Subcutaneous abdominal adipose tissue (tissue), 5 donors: ENCODE measurements at regions not wholly inside any gene's neighbourhood (a gene's known extent, or its start where the extent isn't known, plus 50 kb on each side); places are given as distances from the start of the nearest gene placed in this dataset.

Source experiments
- H3K27ac ChIP-seq: one replicate; pipeline ENCODE4 v1.7.0; 2013; ENCODE audit warnings: low read depth, mild to moderate bottlenecking, inconsistent platforms, low read length, moderate library complexity
- H3K27me3 ChIP-seq, 5 donors: one replicate each; pipeline ENCODE4 v1.7.0; 2013; ENCODE audit warnings: low read length in 5 of 5, inconsistent platforms in 1 of 5; ENCODE audit not compliant: control insufficient read depth in 5 of 5, insufficient read depth in 4 of 5
- H3K36me3 ChIP-seq, 5 donors: one replicate each; pipeline ENCODE4 v1.7.0; 2013; ENCODE audit warnings: low read length in 5 of 5; ENCODE audit not compliant: control insufficient read depth in 5 of 5, insufficient read depth in 5 of 5
- H3K4me1 ChIP-seq, 5 donors: one replicate each; pipeline ENCODE4 v1.7.0; 2013; ENCODE audit warnings: low read length in 5 of 5, mild to moderate bottlenecking in 3 of 5, moderate library complexity in 1 of 5; ENCODE audit not compliant: control insufficient read depth in 5 of 5, insufficient read depth in 5 of 5
- H3K4me3 ChIP-seq, 5 donors: one replicate each; pipeline ENCODE4 v1.7.0; 2013; ENCODE audit warnings: low read length in 5 of 5, low read depth in 1 of 5
- H3K9ac ChIP-seq, 5 donors: one replicate each; pipeline ENCODE4 v1.7.0; 2013; ENCODE audit warnings: low read length in 5 of 5, mild to moderate bottlenecking in 4 of 5, moderate library complexity in 3 of 5
- H3K9me3 ChIP-seq, 5 donors: one replicate each; pipeline ENCODE4 v1.7.0; 2013; ENCODE audit warnings: low read length in 5 of 5; ENCODE audit not compliant: control insufficient read depth in 5 of 5
- donor health status: healthy.
- donor health status: healthy.
- donor health status: healthy.
- donor health status: healthy.
- donor health status: healthy.

GRCh38 chr7:25430200-25430931 lies 202.1 kb upstream of the NPVF start:
- no peaks in the 10 kb centered on the region for H3K9me3 ChIP-seq
- peaks cover 0 to 25% (median 21%) of the 10 kb centered on the region in 5 donors for H3K4me1 ChIP-seq
- H3K36me3 ChIP-seq: no peaks in the 10 kb centered on the region
- H3K4me3 ChIP-seq: no peak overlapping the region
- H3K27ac ChIP-seq: peak overlapping the region; percentile 80
- peak overlapping the region in 2 of 5 donors; percentile 6 to 17 for H3K9ac ChIP-seq
- H3K27me3 ChIP-seq: no peaks in the 10 kb centered on the region

GRCh38 chr7:25431956-25432450 lies 203.7 kb upstream of the NPVF start:
- Histone ChIP-seq H3K4me1 (peaks cover 0 to 25% (median 21%) of the 10 kb centered on the region in 5 donors), H3K27me3 (no peaks in the 10 kb centered on the region), H3K9me3 (no peaks in the 10 kb centered on the region), H3K27ac (no peak overlapping the region), H3K36me3 (no peaks in the 10 kb centered on the region), H3K4me3 (no peak overlapping the region), H3K9ac (no peak overlapping the region)

GRCh38 chr7:25432807-25433206 lies 204.5 kb upstream of the NPVF start:
- Histone ChIP-seq H3K27me3 (no peaks in the 10 kb centered on the region), H3K4me3 (no peak overlapping the region), H3K9me3 (no peaks in the 10 kb centered on the region), H3K4me1 (peaks cover 0 to 25% (median 21%) of the 10 kb centered on the region in 5 donors), H3K27ac (no peak overlapping the region), H3K36me3 (no peaks in the 10 kb centered on the region), H3K9ac (no peak overlapping the region)

GRCh38 chr7:25436413-25436812 lies 208.1 kb upstream of the NPVF start:
- no peaks in the 10 kb centered on the region for H3K36me3 ChIP-seq
- no peak overlapping the region for H3K4me3 ChIP-seq
- H3K4me1 ChIP-seq: no peaks in the 10 kb centered on the region
- H3K27ac ChIP-seq: no peak overlapping the region
- no peaks in the 10 kb centered on the region for H3K27me3 ChIP-seq
- peaks cover 0 to 10% (median 4%) of the 10 kb centered on the region in 5 donors for H3K9me3 ChIP-seq
- H3K9ac ChIP-seq: no peak overlapping the region

- Histone ChIP-seq H3K27ac (no peak overlapping the region), H3K4me1 (no peaks in the 10 kb centered on the region), H3K27me3 (no peaks in the 10 kb centered on the region), H3K36me3 (no peaks in the 10 kb centered on the region), H3K9ac (no peak overlapping the region), H3K4me3 (no peak overlapping the region), H3K9me3 (peaks cover 0 to 14% (median 7%) of the 10 kb centered on the region in 5 donors)
These were observed 209.0 kb upstream of the NPVF start for GRCh38 chr7:25437308-25437707.

- H3K36me3 ChIP-seq: no peaks in the 10 kb centered on the region
- no peak overlapping the region for H3K9ac ChIP-seq
- no peaks in the 10 kb centered on the region for H3K4me1 ChIP-seq
- H3K27ac ChIP-seq: no peak overlapping the region
- no peak overlapping the region for H3K4me3 ChIP-seq
- H3K27me3 ChIP-seq: no peaks in the 10 kb centered on the region
- peaks cover 0 to 12% (median 7%) of the 10 kb centered on the region in 5 donors for H3K9me3 ChIP-seq
These were observed 216.7 kb upstream of the NPVF start for GRCh38 chr7:25444991-25445390.

- H3K4me3 ChIP-seq: no peak overlapping the region
- H3K36me3 ChIP-seq: no peaks in the 10 kb centered on the region
- no peaks in the 10 kb centered on the region for H3K27me3 ChIP-seq
- H3K4me1 ChIP-seq: no peaks in the 10 kb centered on the region
- H3K9ac ChIP-seq: no peak overlapping the region
- no peak overlapping the region for H3K27ac ChIP-seq
- peaks cover 0 to 3% (median 0%) of the 10 kb centered on the region in 5 donors for H3K9me3 ChIP-seq
These were observed 220.0 kb upstream of the NPVF start for GRCh38 chr7:25448301-25448700.

GRCh38 chr7:25454020-25454419 lies 225.7 kb upstream of the NPVF start:
- Histone ChIP-seq H3K9ac (peak overlapping the region in 1 of 5 donors; percentile 21), H3K4me3 (no peak overlapping the region), H3K27me3 (no peaks in the 10 kb centered on the region), H3K36me3 (no peaks in the 10 kb centered on the region), H3K9me3 (no peaks in the 10 kb centered on the region), H3K4me1 (peaks cover 9 to 35% (median 33%) of the 10 kb centered on the region in 5 donors), H3K27ac (no peak overlapping the region)

- Histone ChIP-seq H3K36me3 (no peaks in the 10 kb centered on the region), H3K4me1 (peaks cover 9 to 35% (median 33%) of the 10 kb centered on the region in 5 donors), H3K27me3 (no peaks in the 10 kb centered on the region), H3K27ac (peak overlapping the region; percentile 25), H3K4me3 (no peak overlapping the region), H3K9me3 (no peaks in the 10 kb centered on the region), H3K9ac (peak overlapping the region in 2 of 5 donors; percentile 27 to 54)
These were observed 226.3 kb upstream of the NPVF start for GRCh38 chr7:25454562-25455041.

- Histone ChIP-seq H3K27ac (peak overlapping the region; percentile 25), H3K4me3 (no peak overlapping the region), H3K4me1 (peaks cover 9 to 35% (median 33%) of the 10 kb centered on the region in 5 donors), H3K9ac (no peak overlapping the region), H3K36me3 (no peaks in the 10 kb centered on the region), H3K27me3 (no peaks in the 10 kb centered on the region), H3K9me3 (no peaks in the 10 kb centered on the region)
These were observed 227.5 kb upstream of the NPVF start for GRCh38 chr7:25455683-25456251.
